NCI-H1092 treated with DMSO at 0.1 percent for 48 hours (cell line): ENCODE measurements at regions not wholly inside any gene's neighbourhood (a gene's known extent, or its start where the extent isn't known, plus 50 kb on each side); places are given as distances from the start of the nearest gene placed in this dataset.
A peak's percentile ranks its signal among the peaks of the same experiment; 100 is the strongest.

Source experiments
- DNase-seq: peaks from one replicate; lab custom pipeline; 2025; lab: John Stamatoyannopoulos, UW

DNA sequence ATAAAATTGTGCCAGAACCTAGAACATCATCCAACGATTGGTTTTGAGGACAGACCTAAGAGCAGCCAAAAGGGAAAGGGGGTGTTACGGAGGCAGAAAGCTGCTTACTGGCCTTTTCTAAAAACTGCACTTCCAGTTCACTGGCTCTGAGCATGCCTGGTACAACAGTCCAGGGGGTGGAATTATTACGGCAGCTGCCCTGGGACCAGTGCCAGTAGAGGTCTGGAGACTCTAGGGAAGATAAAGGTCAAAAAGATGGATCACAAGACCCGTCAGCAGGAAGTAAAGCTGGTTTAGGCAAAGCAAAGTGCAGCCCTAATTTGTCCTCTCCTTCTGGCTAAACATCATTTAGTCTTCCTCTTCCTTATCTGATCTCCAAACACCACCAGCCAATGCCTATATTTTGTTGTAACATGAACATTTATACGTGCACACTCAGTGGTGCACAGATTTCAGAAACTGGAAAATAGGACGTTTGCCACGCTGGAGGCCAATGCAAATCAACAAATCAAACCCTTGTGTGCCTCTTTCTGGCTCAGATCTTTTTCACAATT, 216.4 kb upstream of the DPP6 start:
- DNase-seq = peak; percentile 51

GRCh38 chr7:153838591-153838990, 213.6 kb upstream of the DPP6 start:
- DNase-seq = no peak

DNA sequence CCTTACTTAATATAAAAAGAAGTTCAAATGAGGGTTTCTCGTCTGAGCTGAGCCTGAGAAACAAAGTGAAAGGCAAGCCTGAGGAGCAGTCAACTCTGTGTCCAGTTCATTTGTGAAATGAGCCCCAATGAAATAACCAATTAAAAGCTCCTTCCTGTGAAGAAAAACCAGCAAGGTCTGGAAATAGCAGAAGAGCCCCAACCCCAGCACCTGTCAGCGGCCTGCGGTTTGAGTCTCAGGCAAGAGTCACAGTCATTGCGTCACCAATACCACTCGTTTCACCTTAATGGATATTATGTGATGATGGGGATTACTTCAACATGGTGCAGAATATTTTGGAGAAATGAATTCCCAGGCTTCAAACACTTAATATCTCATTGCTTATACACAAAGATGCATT, 211.3 kb upstream of the DPP6 start:
- no peak for DNase-seq

DNA sequence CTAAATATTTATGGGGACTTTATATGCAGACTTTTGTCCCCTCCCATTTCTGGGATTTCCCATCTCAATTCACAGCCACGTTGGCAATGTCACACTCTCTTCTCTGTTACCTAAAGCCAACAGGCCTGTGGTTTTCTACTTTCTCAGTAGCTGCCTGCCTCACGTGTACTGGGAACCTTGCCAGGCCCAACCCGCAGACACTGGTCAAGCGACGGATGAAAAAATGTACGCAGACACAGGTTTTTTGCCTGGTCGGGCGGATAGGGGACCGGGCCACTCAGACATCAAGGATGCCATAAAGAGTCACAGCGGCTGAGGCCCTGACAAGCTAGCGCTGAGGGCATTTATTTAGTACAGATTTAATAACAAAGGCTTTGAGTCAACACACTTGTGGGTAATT, 204.4 kb upstream of the DPP6 start:
- no peak for DNase-seq

GRCh38 chr7:153852261-153852660, 199.9 kb upstream of the DPP6 start:
- no peak for DNase-seq

DNA sequence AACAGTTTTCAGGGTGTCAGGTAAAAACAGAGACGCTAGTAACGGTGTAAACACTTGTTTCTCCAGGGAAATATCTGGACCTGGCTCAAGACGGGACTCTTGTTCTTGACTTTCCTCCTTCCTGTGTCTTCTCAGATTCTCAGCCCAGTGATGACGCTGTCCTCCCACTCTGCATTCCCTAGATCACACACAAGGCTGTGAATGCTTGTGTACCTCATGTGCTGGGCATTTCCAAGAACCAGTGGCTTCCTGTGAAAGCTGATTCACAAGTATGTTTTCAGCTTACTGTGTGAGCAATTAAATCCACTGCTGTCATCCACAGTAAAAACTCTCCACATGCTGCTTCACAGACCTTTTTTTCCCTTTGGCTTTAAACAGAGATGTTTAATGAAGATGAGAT, 193.8 kb upstream of the DPP6 start:
- DNase-seq = no peak

DNA sequence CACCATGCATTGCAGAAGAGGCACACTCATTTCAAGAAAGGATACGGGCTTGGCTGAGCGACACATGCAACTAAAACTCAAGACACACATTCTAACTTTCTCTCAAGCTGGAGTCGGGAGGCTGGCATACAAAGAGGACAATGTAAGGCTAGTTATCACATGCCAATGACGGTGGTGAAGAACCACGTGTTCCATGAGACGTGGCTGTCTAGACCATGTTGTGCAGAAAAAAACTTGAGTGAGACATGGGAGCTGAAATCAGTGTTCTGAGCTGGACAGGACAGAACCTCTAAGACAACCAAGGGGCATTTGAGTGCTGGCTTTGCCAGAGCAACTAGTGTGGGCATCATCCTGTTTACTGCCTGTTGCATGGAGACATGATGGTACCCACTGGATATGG, 193.0 kb upstream of the DPP6 start:
- no peak for DNase-seq

- DNase-seq = peak; percentile 84
Measured at GRCh38 chr7:153886506-153887441, 165.4 kb upstream of the DPP6 start.

DNA sequence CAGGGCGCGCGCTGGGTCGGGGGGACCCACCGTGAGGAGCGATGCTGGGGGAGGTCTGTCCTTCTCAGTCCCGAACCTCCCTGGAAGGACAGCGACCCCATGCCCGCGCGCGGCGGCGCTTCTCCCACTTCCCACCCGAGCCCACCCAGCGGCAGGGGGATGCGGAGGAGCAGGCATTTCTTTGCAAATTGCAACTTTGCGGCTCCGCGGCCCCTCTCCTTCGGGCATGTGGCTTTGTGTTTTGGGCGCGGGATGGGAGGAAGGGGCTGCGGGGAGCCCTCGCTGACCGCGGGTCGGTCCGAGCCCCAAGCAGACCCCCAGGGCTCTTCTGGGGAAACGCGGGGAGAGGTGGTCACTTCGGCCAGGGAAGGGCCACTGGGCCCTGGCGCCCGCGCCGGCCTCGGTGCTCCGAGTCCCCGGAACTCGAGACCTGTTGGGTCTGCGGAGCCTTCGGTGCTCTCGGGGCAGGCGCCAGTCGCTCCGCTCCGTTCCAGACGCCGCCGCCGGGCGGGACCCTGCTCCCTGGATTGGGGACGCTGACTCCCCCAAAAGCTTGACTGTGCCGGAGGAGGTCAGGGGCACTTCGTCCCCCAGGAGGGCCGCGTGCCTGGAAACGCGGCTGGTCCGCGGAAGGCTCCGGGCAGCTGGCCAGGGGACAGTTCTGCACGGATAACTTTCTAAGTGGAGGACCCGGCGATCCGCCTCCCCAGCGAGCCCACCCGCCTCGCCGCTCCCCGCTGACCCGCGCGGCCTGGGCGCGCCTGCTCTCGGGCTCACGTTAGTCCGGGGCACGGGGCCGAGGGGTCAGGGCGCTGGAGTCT, 164.2 kb upstream of the DPP6 start:
- peak; percentile 7 for DNase-seq

GRCh38 chr7:153891990-153892389, 160.2 kb upstream of the DPP6 start:
- no peak for DNase-seq

DNA sequence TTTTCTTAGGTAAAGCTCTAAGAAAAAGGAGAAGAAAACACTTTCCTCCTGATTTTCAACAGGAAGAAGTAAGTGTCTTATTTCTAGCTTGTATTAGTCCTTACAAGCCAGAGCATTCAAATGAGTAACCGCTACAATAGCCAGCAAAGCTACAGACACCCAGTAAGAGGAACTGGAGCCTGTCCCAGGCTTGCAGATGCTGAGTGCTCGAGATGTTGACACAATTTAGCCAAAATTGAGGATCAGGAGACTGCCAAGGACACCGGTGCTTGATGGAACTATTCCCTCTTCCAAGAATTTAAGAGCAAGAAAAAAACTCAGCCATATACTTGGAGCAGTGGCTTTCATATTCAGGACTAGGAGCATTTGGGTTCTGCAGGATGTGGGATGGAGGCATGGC, 149.3 kb upstream of the DPP6 start:
- no peak for DNase-seq

DNA sequence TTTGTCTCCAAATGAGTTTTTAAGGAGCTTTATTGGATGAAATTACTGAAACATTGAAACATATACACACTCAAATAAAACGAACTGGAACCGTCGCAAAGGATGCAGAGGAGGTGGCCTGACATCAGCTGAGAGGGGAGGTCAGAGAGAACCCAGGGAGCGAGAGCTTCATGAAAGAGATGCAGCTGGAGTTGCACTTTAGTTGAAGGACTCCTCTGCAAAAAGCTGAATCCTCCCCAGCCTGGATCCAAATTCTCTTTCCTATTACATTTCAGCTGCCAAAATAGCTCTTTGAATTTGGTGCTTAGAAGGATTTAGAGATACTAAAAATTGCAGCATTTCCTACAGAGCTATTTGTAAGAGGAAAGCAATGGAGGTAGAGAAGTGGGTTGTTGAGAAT, 140.0 kb upstream of the DPP6 start:
- no peak for DNase-seq

DNA sequence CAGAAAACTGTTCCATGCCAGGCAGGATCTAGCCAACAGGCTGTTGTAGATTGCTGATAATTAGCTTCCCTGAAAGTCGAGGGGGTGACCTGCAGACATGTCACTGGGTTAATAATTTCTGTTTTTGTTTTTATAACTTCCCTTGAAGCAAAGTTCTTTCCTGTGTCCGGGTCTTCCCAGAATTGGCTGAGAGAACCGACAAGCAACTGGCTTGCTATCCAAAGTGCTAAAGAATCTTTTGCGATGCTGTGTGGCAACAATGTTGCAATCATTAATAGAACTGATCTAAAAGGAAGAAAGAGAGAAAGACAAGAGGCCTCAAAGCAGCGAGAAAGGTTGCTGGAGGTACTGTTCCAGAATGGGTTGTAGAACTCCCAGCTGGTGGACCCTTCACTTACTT, 132.1 kb upstream of the DPP6 start:
- DNase-seq = no peak

DNA sequence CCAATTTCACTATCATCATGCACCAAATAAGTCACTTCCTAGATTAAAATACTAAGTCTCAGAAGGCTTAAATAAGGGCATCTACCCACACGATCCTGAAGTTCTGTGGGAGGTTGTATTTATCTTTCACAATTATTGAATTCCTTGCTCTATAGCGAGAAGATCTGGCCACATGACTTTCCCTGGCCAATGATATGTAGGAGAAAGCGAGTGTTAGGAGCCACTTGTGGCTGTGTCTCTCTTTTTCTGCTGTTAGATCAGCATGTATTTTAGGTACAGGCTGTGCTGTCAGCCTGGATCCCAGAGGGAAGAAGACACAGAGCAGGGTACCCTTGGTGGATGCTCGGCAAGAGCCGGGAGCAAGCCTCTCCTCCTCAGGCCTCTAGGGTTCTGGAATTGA, 131.3 kb upstream of the DPP6 start:
- DNase-seq = no peak

DNA sequence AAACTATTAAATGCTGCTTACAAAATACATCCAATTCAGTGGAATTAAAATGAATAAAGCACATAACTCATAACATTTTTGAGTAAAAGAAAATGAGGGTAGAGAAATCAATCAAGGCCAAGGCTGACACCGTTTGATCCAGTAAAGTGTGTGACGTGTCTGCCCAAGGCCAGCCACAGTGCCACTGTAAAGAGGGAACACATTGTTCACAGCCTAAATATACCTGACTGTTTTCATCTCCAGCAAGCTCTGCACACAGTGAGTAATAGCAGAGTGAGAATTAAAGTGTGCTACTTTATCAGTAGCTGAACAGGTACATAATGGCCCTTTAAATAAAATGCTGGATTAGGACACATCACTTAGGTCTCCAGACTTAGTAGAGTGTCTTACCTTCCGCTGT, 130.8 kb upstream of the DPP6 start:
- no peak for DNase-seq

- DNase-seq = no peak
Measured at GRCh38 chr7:153930696-153931095, 121.5 kb upstream of the DPP6 start.

- DNase-seq = peak; percentile 9
Measured at GRCh38 chr7:153934048-153934447, 118.2 kb upstream of the DPP6 start.

DNA sequence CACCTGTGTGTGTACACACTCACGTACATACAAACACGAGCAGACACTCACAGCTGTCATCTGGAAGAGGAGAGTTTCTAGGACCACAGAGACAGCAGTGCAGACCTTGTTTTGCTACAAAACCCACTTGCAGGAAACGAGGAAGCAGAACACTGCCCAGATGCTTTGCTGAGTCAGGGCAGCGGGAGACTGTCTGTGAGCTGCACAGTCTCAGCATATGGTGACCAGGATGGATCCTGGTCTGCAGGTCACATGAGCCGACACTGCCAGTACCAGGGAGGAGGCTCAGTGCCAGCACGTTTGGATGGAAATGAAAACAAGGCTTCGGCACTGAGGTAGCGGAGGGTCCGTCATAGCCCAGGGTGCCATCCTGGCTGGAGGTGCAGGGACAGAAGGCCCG, 117.6 kb upstream of the DPP6 start:
- DNase-seq = peak; percentile 15

DNA sequence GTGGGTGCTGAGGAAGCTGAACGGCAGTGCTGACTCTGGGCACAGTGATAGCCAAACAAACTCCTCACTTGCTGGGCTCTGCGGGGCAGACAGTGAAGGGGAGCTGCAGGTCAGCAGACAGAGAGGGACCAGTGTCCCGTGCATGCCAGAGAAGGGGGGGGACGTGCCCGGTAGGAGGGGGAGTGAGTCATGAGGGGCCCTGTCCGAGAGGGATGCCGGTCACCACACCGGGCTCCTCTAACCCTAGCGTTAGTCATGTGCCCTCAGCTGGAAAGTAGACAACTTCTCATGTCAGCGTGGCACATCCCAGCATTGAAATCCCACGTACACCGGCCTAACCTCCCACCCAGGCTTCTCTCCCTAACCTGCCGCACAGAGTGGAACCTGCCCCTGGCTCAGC, 117.1 kb upstream of the DPP6 start:
- DNase-seq = no peak

GRCh38 chr7:153938451-153938850, 113.7 kb upstream of the DPP6 start:
- DNase-seq = no peak

- no peak for DNase-seq
Measured at GRCh38 chr7:153939177-153939576, 113.0 kb upstream of the DPP6 start.

GRCh38 chr7:153939654-153940053, 112.5 kb upstream of the DPP6 start:
- no peak for DNase-seq

DNA sequence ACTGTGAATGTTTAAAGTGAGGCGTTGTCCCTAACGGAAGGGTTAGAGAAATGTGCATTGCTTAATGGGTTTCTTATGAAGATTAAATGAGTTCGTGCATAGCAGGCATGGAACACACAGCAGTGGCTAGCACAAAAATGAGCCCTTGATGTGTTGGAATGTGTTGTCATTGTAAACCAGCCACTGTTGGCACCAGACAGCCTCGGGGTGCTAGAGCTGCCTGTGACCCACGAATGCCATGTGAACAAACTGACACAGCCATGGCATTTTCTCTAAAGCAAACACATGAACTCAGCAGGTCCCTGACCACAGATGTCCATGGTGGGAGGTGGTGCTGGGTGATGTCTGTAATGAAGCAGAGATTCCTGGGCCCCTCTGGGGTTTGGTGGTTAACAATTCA, 111.1 kb upstream of the DPP6 start:
- DNase-seq = no peak
